SK-N-SH treated with all-trans-retinoic acid at 6 μM for 48 hours (cell line): ENCODE measurements at regions not wholly inside any gene's neighbourhood (a gene's known extent, or its start where the extent isn't known, plus 50 kb on each side); places are given as distances from the start of the nearest gene placed in this dataset.

ENCODE experiments used
- ARNTL ChIP-seq: fragments of 450-650 bp; formaldehyde crosslinking; IDR thresholded peaks from 2 replicates; pipeline ENCODE4 v1.5.0; 2020; ENCODE audit warnings: low read depth, mild to moderate bottlenecking, moderate library complexity, borderline replicate concordance
- BACH2 ChIP-seq: fragments of 250-450 bp; sonication (Bioruptor Pico); IDR thresholded peaks from 2 replicates; pipeline ENCODE4 v1.9.0; 2021; ENCODE audit warnings: mild to moderate bottlenecking, borderline replicate concordance
- CSDC2 ChIP-seq: fragments of 250-450 bp; sonication (Bioruptor Pico); IDR thresholded peaks from 2 replicates; pipeline ENCODE4 v1.5.0; 2020; ENCODE audit warnings: mild to moderate bottlenecking, moderate library complexity
- RARB ChIP-seq: fragments of 250-450 bp; sonication (Bioruptor Pico); IDR thresholded peaks from 2 replicates; pipeline ENCODE4 v1.8.0; 2021; ENCODE audit warnings: mild to moderate bottlenecking, moderate library complexity
- ZNF8 ChIP-seq: fragments of 450-650 bp; formaldehyde crosslinking; IDR thresholded peaks from 2 replicates; pipeline ENCODE4 v1.5.0; 2020; ENCODE audit warnings: mild to moderate bottlenecking, moderate library complexity

- TF ChIP-seq ZNF8 (CRISPR knock-in tag) (no peak), CSDC2 (CRISPR knock-in tag) (no peak), BACH2 (CRISPR knock-in tag) (no peak), RARB (CRISPR knock-in tag) (no peak), ARNTL (no peak)
These were observed 128.2 kb downstream of the ZNF621 start for GRCh38 chr3:40653001-40653400.
